SK-N-SH (cell line): ENCODE measurements at regions not wholly inside any gene's neighbourhood (a gene's known extent, or its start where the extent isn't known, plus 50 kb on each side); places are given as distances from the start of the nearest gene placed in this dataset.

Source experiments
- CTCF ChIA-PET: fragments of 300-600, 350-600 bp; formaldehyde crosslinking; extraction: SDS; loops from one replicate; lab custom pipeline; 2021; lab: Yijun Ruan, JAX
- POLR2A ChIA-PET: fragments of 350-600 bp; sonication (Branson Sonifier 250); formaldehyde crosslinking; extraction: SDS; loops from one replicate; lab custom pipeline; 2020; ENCODE audit warnings: antibody characterized with exemption, inconsistent platforms; lab: Yijun Ruan, JAX
- DNase-seq: peaks from one replicate; pipeline ENCODE4 v3.0.0; 2012
- H2AFZ ChIP-seq: fragments of 200-600 bp; sonication (generic); 2 replicates; pipeline ENCODE4 v1.8.1; 2016; ENCODE audit warnings: antibody characterized with exemption, mild to moderate bottlenecking, low read depth
- H3F3A ChIP-seq: fragments of 200-600 bp; sonication (generic); replicated peaks from 2 replicates; pipeline ENCODE3; 2016; ENCODE audit warnings: antibody characterized with exemption, mild to moderate bottlenecking; ENCODE audit not compliant: insufficient read depth
- H3K27ac ChIP-seq, 2 experiments: fragments of 200-500 bp in 1 of 2; fragments of 200-600 bp in 1 of 2; sonication (Bioruptor generic) in 1 of 2; sonication (generic), shearing (Covaris generic) in 1 of 2; 2 replicates each; pipeline versions ENCODE4 v1.5.1 to v1.6.1; 2014 to 2016; ENCODE audit warnings: low read depth in 2 of 2, inconsistent platforms in 1 of 2, low read length in 1 of 2, mild to moderate bottlenecking in 1 of 2, mixed read lengths in 1 of 2
- H3K27me3 ChIP-seq: fragments of 200-600 bp; sonication (generic), shearing (Covaris generic); 2 replicates; pipeline ENCODE4 v1.6.1; 2016; ENCODE audit warnings: mixed run types; ENCODE audit not compliant: insufficient read depth
- H3K36me3 ChIP-seq, 2 experiments: fragments of 200-500 bp in 1 of 2; fragments of 200-600 bp in 1 of 2; sonication (Bioruptor generic) in 1 of 2; sonication (generic) in 1 of 2; replicated peaks in 1 of 2; 2 replicates each; pipeline versions ENCODE3 to v1.5.1; 2014 to 2016; ENCODE audit warnings: low read length in 1 of 2, mild to moderate bottlenecking in 1 of 2; ENCODE audit not compliant: insufficient read depth in 2 of 2, control insufficient read depth in 1 of 2
- H3K4me1 ChIP-seq, 2 experiments: fragments of 200-500 bp in 1 of 2; fragments of 200-600 bp in 1 of 2; sonication (Bioruptor generic) in 1 of 2; sonication (generic), shearing (Covaris generic) in 1 of 2; 2 replicates each; pipeline versions ENCODE4 v1.5.1 to v1.6.1; 2014 to 2016; ENCODE audit warnings: low read depth in 1 of 2, low read length in 1 of 2, mixed run types in 1 of 2; ENCODE audit not compliant: insufficient read depth in 2 of 2, control insufficient read depth in 1 of 2
- H3K4me2 ChIP-seq: fragments of 200-600 bp; sonication (generic), shearing (Covaris generic); 2 replicates; pipeline ENCODE4 v1.6.1; 2017; ENCODE audit warnings: mixed run types
- H3K4me3 ChIP-seq, 2 experiments: fragments of 200-500 bp in 1 of 2; fragments of 200-600 bp in 1 of 2; sonication (Bioruptor generic) in 1 of 2; sonication (generic), shearing (Covaris generic) in 1 of 2; 2 replicates each; pipeline versions ENCODE4 v1.5.1 to v1.8.1; 2014 to 2016; ENCODE audit warnings: low read depth in 2 of 2, inconsistent platforms in 1 of 2, low read length in 1 of 2, mild to moderate bottlenecking in 1 of 2, mixed read lengths in 1 of 2, moderate library complexity in 1 of 2
- H3K79me2 ChIP-seq: fragments of 200-600 bp; sonication (generic); 2 replicates; pipeline ENCODE4 v1.8.1; 2017; ENCODE audit warnings: mild to moderate bottlenecking; ENCODE audit not compliant: insufficient read depth
- H3K9ac ChIP-seq: fragments of 200-600 bp; sonication (generic); 2 replicates; pipeline ENCODE4 v1.6.1; 2017; ENCODE audit warnings: mixed run types
- H3K9me2 ChIP-seq: fragments of 200-600 bp; sonication (generic); 2 replicates; pipeline ENCODE4 v1.6.1; 2017; ENCODE audit warnings: mixed run types
- H3K9me3 ChIP-seq: fragments of 200-600 bp; sonication (generic); 2 replicates; pipeline ENCODE4 v1.6.1; 2017; ENCODE audit warnings: mixed run types, mild to moderate bottlenecking, moderate library complexity
- H4K20me1 ChIP-seq: fragments of 200-600 bp; sonication (generic); 2 replicates; pipeline ENCODE4 v1.6.1; 2017; ENCODE audit warnings: mild to moderate bottlenecking, mixed run types; ENCODE audit not compliant: insufficient read depth
- CHD2 ChIP-seq: fragments of 150-350 bp; IDR thresholded peaks from 2 replicates; pipeline ENCODE4 v1.6.1; 2018; ENCODE audit warnings: low read length; ENCODE audit not compliant: partially characterized antibody
- ELF1 ChIP-seq: IDR thresholded peaks from 2 replicates; pipeline ENCODE4 v1.4.0; 2012
- EP300 ChIP-seq, 2 experiments: IDR thresholded peaks; 2 replicates each; pipeline versions ENCODE4 v1.4.0 to v1.6.1; 2012; ENCODE audit warnings: borderline replicate concordance in 1 of 2, low read depth in 1 of 2, low read length in 1 of 2
- FOXM1 ChIP-seq: IDR thresholded peaks from 2 replicates; pipeline ENCODE4 v1.4.0; 2012; ENCODE audit warnings: low read depth, mild to moderate bottlenecking
- GABPA ChIP-seq: IDR thresholded peaks from 2 replicates; pipeline ENCODE4 v1.4.0; 2012; ENCODE audit warnings: low read depth, mild to moderate bottlenecking
- JUND ChIP-seq: IDR thresholded peaks from 2 replicates; pipeline ENCODE4 v1.4.0; 2012
- MAX ChIP-seq: IDR thresholded peaks from 2 replicates; pipeline ENCODE4 v1.4.0; 2012; ENCODE audit warnings: low read depth
- MEF2A ChIP-seq: IDR thresholded peaks from 2 replicates; pipeline ENCODE4 v1.4.0; 2012; ENCODE audit warnings: low read depth, borderline replicate concordance
- NFIC ChIP-seq: IDR thresholded peaks from 2 replicates; pipeline ENCODE4 v1.4.0; 2012; ENCODE audit warnings: borderline replicate concordance
- NRF1 ChIP-seq: IDR thresholded peaks from 2 replicates; pipeline ENCODE4 v1.6.1; 2012; ENCODE audit warnings: low read depth, mild to moderate bottlenecking, low read length
- RAD21 ChIP-seq: IDR thresholded peaks from 2 replicates; pipeline ENCODE4 v1.6.1; 2012; ENCODE audit warnings: mild to moderate bottlenecking, low read length
- RCOR1 ChIP-seq: fragments of 150-350 bp; IDR thresholded peaks from 2 replicates; pipeline ENCODE4 v1.6.1; 2017; ENCODE audit warnings: antibody characterized with exemption, low read length
- RXRA ChIP-seq: IDR thresholded peaks from 2 replicates; pipeline ENCODE4 v1.4.0; 2012; ENCODE audit warnings: low read depth, mild to moderate bottlenecking, borderline replicate concordance
- SMC3 ChIP-seq: IDR thresholded peaks from 2 replicates; pipeline ENCODE4 v1.6.1; 2012; ENCODE audit warnings: low read depth, low read length, improper control_type of control experiment
- TAF1 ChIP-seq: IDR thresholded peaks from 2 replicates; pipeline ENCODE4 v1.6.1; 2012; ENCODE audit warnings: low read depth, mild to moderate bottlenecking, low read length, moderate library complexity, borderline replicate concordance
- TCF12 ChIP-seq: IDR thresholded peaks from 2 replicates; pipeline ENCODE4 v1.4.0; 2012
- TEAD4 ChIP-seq: IDR thresholded peaks from 2 replicates; pipeline ENCODE4 v1.4.0; 2012; ENCODE audit warnings: mild to moderate bottlenecking, borderline replicate concordance; ENCODE audit not compliant: insufficient read depth
- ZBTB33 ChIP-seq: IDR thresholded peaks from 2 replicates; pipeline ENCODE4 v1.4.0; 2012; ENCODE audit warnings: low read depth, borderline replicate concordance
- WGBS: methylation state at CpG from one replicate; pipeline ENCODE4 v1.1.6; 2017; ENCODE audit warnings: low lambda C conversion rate; 5-methylcytosine and 5-hydroxymethylcytosine counted together
- TF ChIP-seq, protein P1 (sequence below): fragments of 150-350 bp; IDR thresholded peaks from 2 replicates; pipeline ENCODE4 v1.6.1; 2016; ENCODE audit warnings: mild to moderate bottlenecking, low read depth, low read length
- TF ChIP-seq, protein P2 (sequence below): fragments of 150-350 bp; IDR thresholded peaks from 2 replicates; pipeline ENCODE4 v1.6.1; 2017; ENCODE audit warnings: antibody characterized with exemption, low read length, low read depth, borderline replicate concordance

DNA sequence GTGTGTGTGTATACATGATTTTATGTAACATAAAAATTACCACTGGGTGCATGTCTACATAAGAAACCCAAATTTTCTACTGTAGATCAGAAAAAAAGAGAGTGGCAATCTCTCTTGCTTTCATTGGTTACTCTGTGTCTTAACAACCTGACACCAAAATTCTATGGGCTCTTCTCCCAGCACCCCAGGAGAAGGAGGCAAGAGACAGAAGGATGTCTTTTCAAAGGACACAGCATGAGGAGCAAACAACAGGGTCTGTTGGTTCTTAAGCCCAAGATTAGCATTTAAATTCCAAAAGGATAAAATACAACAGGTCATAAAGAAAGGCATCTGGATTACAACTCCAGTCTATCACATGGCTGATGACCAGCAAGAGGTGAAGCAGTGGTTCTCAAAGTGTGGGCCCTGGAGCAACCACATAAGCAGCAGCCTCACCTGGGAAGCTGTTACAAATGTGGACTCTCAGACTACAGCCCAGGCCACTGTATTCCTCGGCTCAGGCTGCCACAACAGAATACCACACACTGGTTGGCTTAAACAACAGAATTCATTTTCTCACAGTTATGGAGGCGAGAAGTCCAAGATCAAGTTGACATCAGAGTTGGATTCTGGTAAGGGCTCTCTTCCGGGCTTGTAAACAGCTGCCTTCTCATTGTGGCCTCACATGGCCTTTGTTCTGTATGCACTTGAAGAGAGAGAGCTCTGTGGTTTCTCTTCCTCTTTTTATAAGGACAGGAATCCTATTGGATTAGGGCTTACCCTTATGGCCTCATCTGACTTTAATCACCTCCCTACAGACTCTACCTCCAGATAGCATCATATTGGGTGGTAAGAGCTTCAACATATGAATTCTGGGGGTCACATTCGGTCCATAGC lies 79.8 kb upstream of the RNF152 start:
- Histone ChIP-seq H3K4me2 (no peak overlapping the region), H2AFZ (no peak overlapping the region; the same call in 1 of the 2 replicates), H3K36me3 (no peaks in the 10 kb centered on the region), H3F3A (peaks cover 6% of the 10 kb centered on the region), H3K9me2 (no peaks in the 10 kb centered on the region), H3K27ac (no peak overlapping the region), H3K9me3 (no peaks in the 10 kb centered on the region), H3K27me3 (no peaks in the 10 kb centered on the region), H3K4me3 (no peak overlapping the region), H4K20me1 (no peaks in the 10 kb centered on the region), H3K4me1 (no peaks in the 10 kb centered on the region), H3K9ac (no peak overlapping the region), H3K79me2 (no peaks in the 10 kb centered on the region)
- 86% methylated on average over 4 of the region's 4 CpGs for WGBS
- ChIA-PET POLR2A (no interaction called here), CTCF (no interaction called here)
- no peak for DNase-seq
- TF ChIP-seq ELF1: no peak
- TF ChIP-seq JUND: no peak
- no peak for TF ChIP-seq RCOR1
- TF ChIP-seq, protein P1, sequence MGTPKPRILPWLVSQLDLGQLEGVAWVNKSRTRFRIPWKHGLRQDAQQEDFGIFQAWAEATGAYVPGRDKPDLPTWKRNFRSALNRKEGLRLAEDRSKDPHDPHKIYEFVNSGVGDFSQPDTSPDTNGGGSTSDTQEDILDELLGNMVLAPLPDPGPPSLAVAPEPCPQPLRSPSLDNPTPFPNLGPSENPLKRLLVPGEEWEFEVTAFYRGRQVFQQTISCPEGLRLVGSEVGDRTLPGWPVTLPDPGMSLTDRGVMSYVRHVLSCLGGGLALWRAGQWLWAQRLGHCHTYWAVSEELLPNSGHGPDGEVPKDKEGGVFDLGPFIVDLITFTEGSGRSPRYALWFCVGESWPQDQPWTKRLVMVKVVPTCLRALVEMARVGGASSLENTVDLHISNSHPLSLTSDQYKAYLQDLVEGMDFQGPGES: no peak
- TF ChIP-seq, protein P2, sequence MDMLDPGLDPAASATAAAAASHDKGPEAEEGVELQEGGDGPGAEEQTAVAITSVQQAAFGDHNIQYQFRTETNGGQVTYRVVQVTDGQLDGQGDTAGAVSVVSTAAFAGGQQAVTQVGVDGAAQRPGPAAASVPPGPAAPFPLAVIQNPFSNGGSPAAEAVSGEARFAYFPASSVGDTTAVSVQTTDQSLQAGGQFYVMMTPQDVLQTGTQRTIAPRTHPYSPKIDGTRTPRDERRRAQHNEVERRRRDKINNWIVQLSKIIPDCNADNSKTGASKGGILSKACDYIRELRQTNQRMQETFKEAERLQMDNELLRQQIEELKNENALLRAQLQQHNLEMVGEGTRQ: no peak
- TF ChIP-seq RXRA: no peak
- no peak for TF ChIP-seq TCF12
- no peak for TF ChIP-seq CHD2
- TF ChIP-seq NFIC: no peak
- no peak for TF ChIP-seq FOXM1
- no peak for TF ChIP-seq ZBTB33
- no peak for TF ChIP-seq RAD21
- TF ChIP-seq SMC3: no peak
- no peak for TF ChIP-seq EP300 (IDR thresholded peaks at IDR 0.05; ENCODE audit: borderline replicate concordance in 1 of 2, low read depth in 1 of 2, low read length in 1 of 2)
- TF ChIP-seq TAF1: no peak
- TF ChIP-seq MEF2A: no peak
- no peak for TF ChIP-seq MAX
- no peak for TF ChIP-seq NRF1
- TF ChIP-seq GABPA: no peak
- no peak for TF ChIP-seq TEAD4
